Central memory CD4-positive, alpha-beta T cell (primary cell): ENCODE measurements at regions not wholly inside any gene's neighbourhood (a gene's known extent, or its start where the extent isn't known, plus 50 kb on each side); places are given as distances from the start of the nearest gene placed in this dataset.
"Not testable (repeated sequence)": the region's sequence is repeated elsewhere in the genome, so short reads cannot be mapped to it uniquely, and the experiment has no call there.

Experiments used
- DNase-seq: peaks from one replicate; pipeline ENCODE4 v3.0.0; 2022

DNA sequence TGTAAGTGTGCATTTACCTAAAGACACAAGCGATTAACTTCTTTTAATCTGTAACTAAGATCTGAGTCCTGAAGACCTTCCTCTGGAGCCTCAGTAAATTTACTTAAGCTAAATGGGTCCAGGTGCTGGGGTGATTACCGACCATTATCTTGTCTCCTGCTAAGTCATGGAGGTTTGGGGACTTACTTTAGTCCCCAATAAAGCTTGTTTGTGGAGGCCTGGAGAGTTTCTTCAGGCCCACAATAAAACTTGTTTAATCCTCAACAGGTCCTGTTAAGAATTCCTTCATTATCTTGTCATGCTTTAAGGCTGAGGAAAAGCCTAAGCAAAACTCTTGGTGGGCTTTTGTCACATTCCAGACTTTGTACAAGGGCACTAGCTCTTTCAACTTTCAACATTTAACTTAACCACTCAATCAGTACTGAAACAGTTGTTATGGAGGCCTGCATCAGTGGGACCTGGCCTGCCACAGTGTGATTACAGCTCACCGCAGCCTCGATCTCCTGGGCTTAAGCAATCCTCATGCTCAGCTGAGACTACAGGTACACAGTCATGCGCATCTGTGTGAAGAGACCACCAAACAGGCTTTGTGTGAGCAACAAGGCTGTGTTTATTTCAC, 84.0 kb downstream of the FMO4 start:
- no peak for DNase-seq

- no peak for DNase-seq
Observed at GRCh38 chr1:171403393-171403792, 81.9 kb upstream of the PRRC2C start.

DNA sequence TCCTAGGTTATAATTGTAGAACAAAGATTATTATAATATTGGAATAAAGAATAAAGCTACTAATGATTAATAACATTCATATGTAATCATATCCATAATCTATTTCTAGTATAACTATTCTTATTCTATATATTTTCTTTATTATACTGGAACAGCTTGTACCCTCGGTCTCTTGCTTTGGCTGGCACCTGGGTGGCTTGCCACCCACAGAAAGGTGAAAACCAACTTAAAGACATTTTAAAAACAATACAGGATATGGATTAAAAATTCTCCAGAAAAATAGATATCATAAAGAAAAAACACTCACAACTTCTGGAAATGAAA, 80.0 kb upstream of the PRRC2C start:
- no peak for DNase-seq

DNA sequence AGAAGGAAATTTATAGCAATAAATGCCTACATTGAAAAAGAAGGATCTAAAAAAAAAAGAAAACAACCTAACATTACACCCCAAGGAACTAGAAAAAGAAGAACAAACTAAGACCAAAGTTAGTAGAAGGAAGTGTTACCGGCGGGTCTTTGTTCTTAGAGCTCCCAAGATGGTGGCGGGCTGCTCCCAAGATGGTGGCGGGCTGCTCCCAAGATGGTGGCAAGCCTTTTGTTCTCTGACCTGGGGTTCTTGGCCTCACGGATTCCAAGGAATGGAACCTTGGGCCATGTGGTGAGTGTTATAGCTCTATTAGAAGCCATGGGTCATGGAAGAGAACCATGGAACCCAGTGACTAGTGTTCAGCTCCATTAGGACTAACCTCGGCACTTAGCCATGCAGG, 71.8 kb upstream of the PRRC2C start:
- DNase-seq: not testable (repeated sequence)

- DNase-seq: no peak
Observed at GRCh38 chr1:171418546-171418945, 66.8 kb upstream of the PRRC2C start.

- no peak for DNase-seq
Observed at GRCh38 chr1:171420810-171421209, 64.5 kb upstream of the PRRC2C start.

DNA sequence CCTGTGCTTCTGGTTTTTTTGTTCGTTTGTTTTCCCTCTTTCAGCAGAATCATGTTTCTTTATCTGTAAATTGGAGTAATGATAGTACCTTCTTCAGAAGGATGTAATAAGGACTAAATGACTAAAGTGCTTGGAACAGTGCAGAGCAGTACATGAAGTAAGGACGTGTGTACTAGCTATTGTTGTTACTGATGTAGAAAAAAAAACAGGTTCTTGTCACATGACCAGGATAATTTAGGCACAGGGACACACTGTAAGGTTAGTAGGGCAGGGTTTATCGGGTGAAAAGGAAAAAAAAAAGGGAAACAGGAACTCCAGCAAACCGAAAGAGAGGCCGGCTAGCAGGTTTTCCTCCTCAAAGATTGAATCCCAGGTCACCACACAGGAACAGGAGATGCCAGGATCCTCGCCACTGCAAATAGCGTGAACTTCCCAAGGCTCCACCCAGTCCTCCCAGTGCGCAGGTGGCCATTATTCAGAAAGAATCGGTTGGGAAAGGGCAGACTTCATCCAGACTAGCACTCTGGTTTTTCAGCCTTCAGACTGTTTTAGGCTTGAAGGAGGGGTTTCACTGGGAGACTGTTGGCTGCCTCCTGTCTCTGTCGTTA, 63.8 kb upstream of the PRRC2C start:
- DNase-seq: no peak

DNA sequence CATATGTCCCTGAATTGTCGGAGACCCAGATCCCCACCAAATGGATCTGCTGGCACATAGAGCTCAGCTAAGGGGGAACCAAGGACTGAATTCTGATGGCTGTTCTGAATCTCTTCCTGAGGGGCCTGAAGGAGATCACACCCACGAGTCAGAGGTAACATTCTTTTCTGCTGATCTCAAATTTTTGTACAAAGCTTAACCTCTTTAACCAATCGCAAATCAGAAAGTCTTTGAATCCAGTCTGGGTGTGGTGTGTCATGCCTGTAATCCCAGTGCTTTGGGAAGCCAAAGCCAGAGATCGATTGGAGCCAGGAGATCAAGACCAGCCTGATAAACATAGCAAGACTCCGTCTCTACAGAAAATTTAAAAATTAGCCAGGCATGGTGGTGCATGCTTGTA, 62.8 kb upstream of the PRRC2C start:
- no peak for DNase-seq

DNA sequence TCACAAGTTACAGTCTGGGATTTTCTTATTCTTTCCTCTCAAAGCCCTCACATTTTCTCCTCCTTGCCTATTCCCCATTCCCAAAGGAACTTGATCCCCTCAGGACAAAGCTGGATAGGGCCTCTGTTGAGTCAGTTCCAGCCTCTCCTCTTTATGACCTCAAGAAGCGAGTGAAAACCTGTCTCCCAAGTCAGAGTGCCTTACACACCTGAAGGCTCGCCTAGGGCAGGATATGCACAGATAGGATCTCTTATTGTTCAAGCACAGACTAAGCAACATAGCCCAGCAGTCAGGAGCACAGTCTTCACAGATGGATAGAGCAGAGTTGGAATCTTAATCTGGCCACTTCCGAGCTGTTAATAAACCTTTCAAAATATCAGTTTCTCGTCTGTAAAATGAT, 60.8 kb upstream of the PRRC2C start:
- no peak for DNase-seq

GRCh38 chr1:171426645-171427044, 58.7 kb upstream of the PRRC2C start:
- no peak for DNase-seq

DNA sequence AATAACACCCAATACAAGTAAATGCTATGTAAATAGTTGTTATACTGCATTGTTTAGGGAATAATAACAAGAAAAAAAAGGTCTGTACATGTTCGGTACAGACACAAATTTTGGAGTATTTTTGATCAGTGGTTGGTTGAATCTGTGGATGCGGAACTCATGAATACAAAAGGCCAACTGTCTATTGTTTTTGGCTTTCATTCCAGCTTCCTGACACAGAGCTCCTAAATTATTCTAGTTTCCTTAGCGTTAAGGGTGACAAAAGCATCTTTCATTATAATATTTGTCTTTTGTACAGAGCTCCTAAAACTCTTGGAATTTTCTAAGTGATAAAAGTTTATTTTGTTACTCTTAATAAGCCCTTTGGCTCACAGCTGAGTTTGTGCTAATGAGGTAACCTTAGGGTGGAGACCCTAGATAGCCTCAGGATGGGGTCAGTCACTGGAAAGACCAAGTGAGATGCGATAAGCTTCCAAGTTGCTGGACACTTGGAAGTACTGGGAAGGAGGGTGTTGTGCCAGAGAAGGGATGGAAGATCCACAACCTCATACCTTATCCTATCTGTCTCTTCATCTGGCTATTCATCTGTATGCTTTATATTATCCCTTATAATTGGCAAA, 57.4 kb upstream of the PRRC2C start:
- no peak for DNase-seq

DNA sequence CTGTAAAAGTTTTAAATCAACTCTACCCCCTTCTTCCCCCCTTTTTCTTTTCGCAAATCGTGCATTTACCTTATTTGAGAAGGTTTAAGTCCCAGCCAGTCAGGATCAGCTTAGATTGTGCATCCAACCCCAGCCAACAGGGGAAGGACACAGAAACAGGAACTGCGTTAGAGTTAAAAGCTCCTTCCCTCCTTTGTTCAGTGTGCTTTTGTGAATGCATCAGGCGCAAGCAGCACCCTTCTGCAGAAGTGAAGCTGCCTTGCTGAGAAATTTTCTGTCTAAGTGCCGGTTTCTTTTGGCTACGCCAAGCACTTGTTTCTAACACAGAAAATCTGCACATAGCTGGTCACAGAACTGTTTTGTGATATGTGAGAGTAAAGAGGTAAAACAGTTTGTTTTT, 56.2 kb upstream of the PRRC2C start:
- no peak for DNase-seq

GRCh38 chr1:171431994-171432393, 53.3 kb upstream of the PRRC2C start:
- DNase-seq: no peak

DNA sequence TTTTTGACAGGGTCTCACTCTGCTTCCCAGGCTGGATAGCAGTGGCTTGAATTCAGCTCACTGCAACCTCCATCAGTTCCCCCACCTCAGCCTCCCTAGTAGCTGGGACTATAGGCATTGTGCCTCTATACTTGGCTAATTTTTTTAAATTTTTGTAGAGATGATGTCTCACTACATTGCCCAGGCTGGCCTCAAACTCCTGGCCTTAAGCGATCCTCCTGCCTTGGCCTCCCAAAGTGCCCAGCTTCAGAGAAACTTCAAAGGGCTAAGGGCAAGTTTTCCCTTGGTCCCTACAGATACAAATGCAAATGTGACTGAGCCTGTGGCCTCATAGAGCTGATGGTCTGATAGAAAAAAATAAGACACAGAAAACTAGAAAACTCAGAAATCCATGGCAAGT, 52.9 kb upstream of the PRRC2C start:
- no peak for DNase-seq

DNA sequence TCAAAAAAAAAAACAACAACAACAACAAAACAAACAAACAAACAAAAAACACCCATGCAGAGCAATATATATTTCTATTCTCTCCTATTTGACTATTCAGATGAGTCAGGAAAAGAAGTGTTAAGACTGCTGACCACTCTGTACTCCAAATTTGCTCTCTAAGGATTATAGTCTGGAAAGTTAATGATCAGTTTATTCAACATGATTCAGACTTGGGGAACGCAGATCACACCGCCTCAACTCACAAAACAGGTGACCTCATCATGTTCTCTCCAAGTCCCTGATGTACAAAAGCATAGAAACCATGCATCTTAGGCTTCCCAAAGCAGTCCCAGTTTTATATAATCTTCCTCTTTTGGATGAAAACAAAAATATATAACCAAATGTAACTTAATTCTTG, 51.9 kb upstream of the PRRC2C start:
- no peak for DNase-seq

DNA sequence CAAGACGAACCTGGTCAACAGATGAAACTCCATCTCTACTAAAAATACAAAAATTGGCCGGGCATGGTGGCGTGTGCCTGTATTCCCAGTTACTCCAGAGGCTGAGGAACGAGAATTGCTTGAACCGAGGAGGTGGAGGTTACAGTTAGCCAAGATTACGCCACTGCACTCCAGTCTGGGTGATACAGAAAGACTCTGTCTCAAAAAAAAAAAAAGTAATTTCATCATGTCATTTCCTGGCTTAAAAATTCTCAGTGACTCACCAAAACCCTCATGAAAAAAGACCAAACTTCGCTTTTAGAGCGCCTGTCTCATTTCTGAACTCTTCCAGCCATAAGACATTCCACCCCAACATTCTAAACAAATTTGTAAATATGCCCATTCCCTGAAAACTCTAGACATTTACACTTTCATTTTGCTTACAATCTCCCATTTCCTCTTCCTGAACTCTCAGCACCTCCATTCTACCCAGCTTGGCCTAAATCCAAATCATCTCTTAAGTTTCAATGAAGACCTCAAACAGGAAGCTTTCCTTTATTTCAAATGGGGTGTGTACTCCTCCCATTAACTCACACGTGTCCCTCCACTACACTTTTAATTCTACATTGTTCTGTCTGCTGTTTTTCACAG, 50.5 kb upstream of the PRRC2C start:
- DNase-seq: peak; percentile 9
